ENCODE measurements at regions not wholly inside any gene's neighbourhood (a gene's known extent, or its start where the extent isn't known, plus 50 kb on each side); places are given as distances from the start of the nearest gene placed in this dataset.

- ChIA-PET CTCF (no interaction called here), POLR2A (no interaction called here)
- TF ChIP-seq CTCF (IDR thresholded peaks at IDR 0.05; ENCODE audit: control extremely low read depth, extremely low read depth, low read depth, missing control alignments) = no peak
- DNase-seq (ENCODE audit: extremely low spot score) = no peak
These were observed 323.8 kb upstream of the GALNT5 start for GRCh38 chr2:156933645-156934225.

GRCh38 chr2:156935616-156936015, 321.9 kb upstream of the GALNT5 start:
- no peak for DNase-seq (ENCODE audit: extremely low spot score)
- CTCF ChIA-PET = no interaction called here
- no peak for TF ChIP-seq CTCF (IDR thresholded peaks at IDR 0.05; ENCODE audit: control extremely low read depth, extremely low read depth, low read depth, missing control alignments)
- POLR2A ChIA-PET = no interaction called here

GRCh38 chr2:156937430-156937829, 320.1 kb upstream of the GALNT5 start:
- TF ChIP-seq CTCF (IDR thresholded peaks at IDR 0.05; ENCODE audit: control extremely low read depth, extremely low read depth, low read depth, missing control alignments) = no peak
- no peak for DNase-seq (ENCODE audit: extremely low spot score)
- CTCF ChIA-PET = no interaction called here
- POLR2A ChIA-PET = no interaction called here

- ChIA-PET CTCF (interaction anchor here (2.3 kb wide), 1 partner anchor 13 kb away, joined by 7 read pairs; no protein-coding TSS in a partner anchor), POLR2A (no interaction called here)
- DNase-seq (ENCODE audit: extremely low spot score) = no peak
- no peak for TF ChIP-seq CTCF (IDR thresholded peaks at IDR 0.05; ENCODE audit: control extremely low read depth, extremely low read depth, low read depth, missing control alignments)
These were observed 312.6 kb upstream of the GALNT5 start for GRCh38 chr2:156944871-156945270.

GRCh38 chr2:156947261-156947660, 310.2 kb upstream of the GALNT5 start:
- TF ChIP-seq CTCF (IDR thresholded peaks at IDR 0.05; ENCODE audit: control extremely low read depth, extremely low read depth, low read depth, missing control alignments) = no peak
- ChIA-PET CTCF (no interaction called here), POLR2A (no interaction called here)
- DNase-seq (ENCODE audit: extremely low spot score) = no peak

- POLR2A ChIA-PET = no interaction called here
- DNase-seq (ENCODE audit: extremely low spot score) = no peak
- TF ChIP-seq CTCF (IDR thresholded peaks at IDR 0.05; ENCODE audit: control extremely low read depth, extremely low read depth, low read depth, missing control alignments) = no peak
These were observed 301.8 kb upstream of the GALNT5 start for GRCh38 chr2:156955701-156956100.

GRCh38 chr2:156956161-156956560, 301.3 kb upstream of the GALNT5 start:
- CTCF ChIA-PET = no interaction called here
- DNase-seq (ENCODE audit: extremely low spot score) = no peak
- POLR2A ChIA-PET = no interaction called here
- TF ChIP-seq CTCF (IDR thresholded peaks at IDR 0.05; ENCODE audit: control extremely low read depth, extremely low read depth, low read depth, missing control alignments) = no peak

More at GRCh38 chr2:156955701-156956100, 301.8 kb upstream of the GALNT5 start:
- CTCF ChIA-PET = no interaction called here
